Stomach (tissue), 4 donors: ENCODE measurements at regions not wholly inside any gene's neighbourhood (a gene's known extent, or its start where the extent isn't known, plus 50 kb on each side); places are given as distances from the start of the nearest gene placed in this dataset.

Source experiments
- EP300 ChIP-seq: sonication (generic); formaldehyde crosslinking; IDR thresholded peaks from one replicate; pipeline ENCODE4 v1.6.1; 2017; ENCODE audit warnings: antibody characterized with exemption
- TF ChIP-seq, protein P1 (sequence below), 7 experiments: fragments of 450-650 bp in 4 of 7; fragments of 200-600 bp in 3 of 7; sonication (generic) in 3 of 7; IDR thresholded peaks; one replicate each; pipeline ENCODE4 v1.5.1; 2016 to 2019; ENCODE audit warnings: antibody characterized with exemption in 7 of 7, control low read depth in 2 of 7, mild to moderate bottlenecking in 1 of 7

DNA sequence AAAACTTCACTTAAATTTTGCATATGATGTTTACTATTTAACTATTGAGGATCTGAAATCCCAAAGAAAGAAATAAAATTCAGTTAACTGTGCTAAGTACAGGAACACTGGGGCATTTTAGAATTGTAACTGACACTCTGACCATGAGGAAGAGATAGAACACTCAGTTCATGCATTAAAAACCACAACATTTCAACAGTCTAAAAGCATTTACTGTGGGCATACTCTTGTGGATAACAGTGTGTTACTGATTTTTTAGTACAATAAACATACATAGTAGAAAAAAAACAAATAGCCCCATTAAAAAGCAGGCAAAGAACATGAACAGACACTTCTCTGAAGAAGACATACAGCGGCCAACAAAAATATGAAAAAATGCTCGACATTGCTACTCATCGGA lies 1122.7 kb upstream of the PIK3C3 start:
- TF ChIP-seq, protein P1, sequence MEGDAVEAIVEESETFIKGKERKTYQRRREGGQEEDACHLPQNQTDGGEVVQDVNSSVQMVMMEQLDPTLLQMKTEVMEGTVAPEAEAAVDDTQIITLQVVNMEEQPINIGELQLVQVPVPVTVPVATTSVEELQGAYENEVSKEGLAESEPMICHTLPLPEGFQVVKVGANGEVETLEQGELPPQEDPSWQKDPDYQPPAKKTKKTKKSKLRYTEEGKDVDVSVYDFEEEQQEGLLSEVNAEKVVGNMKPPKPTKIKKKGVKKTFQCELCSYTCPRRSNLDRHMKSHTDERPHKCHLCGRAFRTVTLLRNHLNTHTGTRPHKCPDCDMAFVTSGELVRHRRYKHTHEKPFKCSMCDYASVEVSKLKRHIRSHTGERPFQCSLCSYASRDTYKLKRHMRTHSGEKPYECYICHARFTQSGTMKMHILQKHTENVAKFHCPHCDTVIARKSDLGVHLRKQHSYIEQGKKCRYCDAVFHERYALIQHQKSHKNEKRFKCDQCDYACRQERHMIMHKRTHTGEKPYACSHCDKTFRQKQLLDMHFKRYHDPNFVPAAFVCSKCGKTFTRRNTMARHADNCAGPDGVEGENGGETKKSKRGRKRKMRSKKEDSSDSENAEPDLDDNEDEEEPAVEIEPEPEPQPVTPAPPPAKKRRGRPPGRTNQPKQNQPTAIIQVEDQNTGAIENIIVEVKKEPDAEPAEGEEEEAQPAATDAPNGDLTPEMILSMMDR (IDR thresholded peaks at IDR 0.05) = no peak
- TF ChIP-seq EP300 = no peak
